Stomach (tissue), 8 donors: ENCODE measurements at regions not wholly inside any gene's neighbourhood (a gene's known extent, or its start where the extent isn't known, plus 50 kb on each side); places are given as distances from the start of the nearest gene placed in this dataset.

Source experiments
- DNase-seq, 2 donors: peaks; one replicate each; pipeline versions ENCODE4 v3.0.0 to v3.0.0-alpha.2; 2013 to 2019
- H3K27ac ChIP-seq, 5 donors: fragments of 200-600 bp in 4 of 5; sonication (generic) in 4 of 5; one replicate each; pipeline ENCODE4 v1.5.1; 2013 to 2019; ENCODE audit warnings: mild to moderate bottlenecking in 1 of 5, moderate library complexity in 1 of 5
- H3K27me3 ChIP-seq, 3 donors: fragments of 200-600 bp; sonication (generic); one replicate each; pipeline ENCODE4 v1.5.1; 2017 to 2019; ENCODE audit warnings: mixed run types in 1 of 3
- H3K36me3 ChIP-seq, 4 donors: fragments of 200-600 bp; sonication (generic); 1 replicate in 3 of 4; 2 replicates in 1 of 4; pipeline ENCODE4 v1.5.1; 2016 to 2019
- H3K4me1 ChIP-seq, 4 donors: fragments of 200-600 bp; sonication (generic); one replicate each; pipeline ENCODE4 v1.5.1; 2016 to 2019
- H3K4me3 ChIP-seq, 4 donors: fragments of 200-600 bp; sonication (generic) in 3 of 4; one replicate each; pipeline ENCODE4 v1.5.1; 2016 to 2019; ENCODE audit warnings: mild to moderate bottlenecking in 1 of 4
- H3K9me3 ChIP-seq, 4 donors: fragments of 200-600 bp; sonication (generic); one replicate each; pipeline ENCODE4 v1.5.1; 2016 to 2019
- CTCF ChIP-seq, 7 experiments: fragments of 450-650 bp in 4 of 7; fragments of 200-600 bp in 3 of 7; sonication (generic) in 3 of 7; IDR thresholded peaks; one replicate each; pipeline ENCODE4 v1.5.1; 2016 to 2019; ENCODE audit warnings: antibody characterized with exemption in 7 of 7, control low read depth in 2 of 7, mild to moderate bottlenecking in 1 of 7
- EP300 ChIP-seq: sonication (generic); formaldehyde crosslinking; IDR thresholded peaks from one replicate; pipeline ENCODE4 v1.6.1; 2017; ENCODE audit warnings: antibody characterized with exemption
- POLR2A ChIP-seq, 4 donors: fragments of 450-650 bp; IDR thresholded peaks; one replicate each; pipeline ENCODE4 v1.6.1; 2016; ENCODE audit warnings: antibody characterized with exemption in 4 of 4, control low read depth in 2 of 4, mild to moderate bottlenecking in 1 of 4, moderate library complexity in 1 of 4
- POLR2AphosphoS5 ChIP-seq, 3 donors: sonication (generic); formaldehyde crosslinking; IDR thresholded peaks; one replicate each; pipeline ENCODE4 v1.6.1; 2016; ENCODE audit warnings: antibody characterized with exemption in 3 of 3
- WGBS, 5 donors: extraction: QIAGEN DNeasy Blood & Tissue Kit in 3 of 5; methylation state at CpG; one replicate each; pipeline versions ENCODE4 v1.1.5 to v1.1.7; 2013 to 2018; 5-methylcytosine and 5-hydroxymethylcytosine counted together
- intact Hi-C: fragments of 100-400 bp; cut with DNase I; formaldehyde crosslinking; loops from one replicate; pipeline ENCODE4 v1.15.1; 2023; ENCODE audit warnings: low total_unique reads
- donor health status: healthy with polysubstance abuse.
- donor health status: Bipolar disorder and iron deficiency.
- donor health status: healthy.

- Histone ChIP-seq H3K27me3 (no peaks in the 10 kb centered on the region), H3K27ac (no peak overlapping the region), H3K4me1 (peaks cover 0 to 10% (median 2%) of the 10 kb centered on the region in 4 donors), H3K9me3 (no peaks in the 10 kb centered on the region), H3K36me3 (no peaks in the 10 kb centered on the region), H3K4me3 (no peak overlapping the region)
- intact Hi-C loops: no loop called here
- 79 to 93% (median 87%) methylated on average over 3 of the region's 3 CpGs for WGBS, 5 donors
- TF ChIP-seq EP300 (no peak), POLR2A (IDR thresholded peaks at IDR 0.05) (no peak), POLR2AphosphoS5 (IDR thresholded peaks at IDR 0.05) (no peak), CTCF (IDR thresholded peaks at IDR 0.05) (no peak)
- DNase-seq: no peak
Observed at GRCh38 chr2:160628811-160629210, 135.2 kb upstream of the RBMS1 start.

GRCh38 chr2:160630801-160631590, 137.4 kb upstream of the RBMS1 start:
- TF ChIP-seq EP300 (no peak), CTCF (IDR thresholded peaks at IDR 0.05) (no peak), POLR2AphosphoS5 (IDR thresholded peaks at IDR 0.05) (no peak), POLR2A (IDR thresholded peaks at IDR 0.05) (no peak)
- Histone ChIP-seq H3K27ac (no peak overlapping the region), H3K9me3 (no peaks in the 10 kb centered on the region), H3K27me3 (no peaks in the 10 kb centered on the region), H3K36me3 (no peaks in the 10 kb centered on the region), H3K4me1 (peaks cover 0 to 18% (median 12%) of the 10 kb centered on the region in 4 donors), H3K4me3 (no peak overlapping the region)
- intact Hi-C loops: no loop called here
- 72 to 83% (median 78%) methylated on average over 5 of the region's 5 CpGs for WGBS, 5 donors
- DNase-seq: peak in 1 of 2 donors; percentile 26

GRCh38 chr2:160632084-160632975, 138.7 kb upstream of the RBMS1 start:
- no peak for TF ChIP-seq POLR2A (IDR thresholded peaks at IDR 0.05)
- TF ChIP-seq CTCF (IDR thresholded peaks at IDR 0.05): no peak
- no peak for TF ChIP-seq POLR2AphosphoS5 (IDR thresholded peaks at IDR 0.05)
- no peak for TF ChIP-seq EP300
- WGBS, 5 donors: 61 to 75% (median 67%) methylated on average over 7 of the region's 7 CpGs
- H3K27me3 ChIP-seq: no peaks in the 10 kb centered on the region
- peaks cover 0 to 18% (median 12%) of the 10 kb centered on the region in 4 donors for H3K4me1 ChIP-seq
- intact Hi-C loops: no loop called here
- no peak overlapping the region for H3K4me3 ChIP-seq
- no peak for DNase-seq
- no peak overlapping the region for H3K27ac ChIP-seq
- H3K9me3 ChIP-seq: no peaks in the 10 kb centered on the region
- H3K36me3 ChIP-seq: no peaks in the 10 kb centered on the region

DNA sequence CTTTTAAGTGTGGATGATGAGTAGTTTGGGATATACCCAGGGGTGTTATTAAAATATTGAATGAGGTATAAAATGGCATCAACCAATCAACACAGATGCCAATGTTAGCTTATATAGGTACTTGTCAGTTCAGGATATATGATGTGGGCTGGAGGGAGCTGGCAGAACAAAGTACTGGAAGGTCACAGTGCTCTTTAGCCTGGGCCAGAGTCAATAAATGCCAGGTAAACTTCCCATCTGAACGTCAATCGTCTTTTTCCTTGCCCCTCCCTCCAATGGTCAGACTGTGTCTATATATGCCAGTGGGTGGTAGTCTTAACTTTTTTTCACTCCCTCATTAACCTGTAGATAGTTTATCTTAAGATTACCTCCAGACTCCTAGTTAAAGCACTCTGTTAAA, 140.8 kb upstream of the RBMS1 start:
- peaks cover 0 to 18% (median 12%) of the 10 kb centered on the region in 4 donors for H3K4me1 ChIP-seq
- TF ChIP-seq POLR2A (IDR thresholded peaks at IDR 0.05): no peak
- no peak for TF ChIP-seq POLR2AphosphoS5 (IDR thresholded peaks at IDR 0.05)
- TF ChIP-seq CTCF (IDR thresholded peaks at IDR 0.05): no peak
- no peak for DNase-seq
- intact Hi-C loops: no loop called here
- H3K27ac ChIP-seq: no peak overlapping the region
- no peak overlapping the region for H3K4me3 ChIP-seq
- peaks cover 0 to 9% (median 1%) of the 10 kb centered on the region in 4 donors for H3K9me3 ChIP-seq
- no peaks in the 10 kb centered on the region for H3K27me3 ChIP-seq
- H3K36me3 ChIP-seq: no peaks in the 10 kb centered on the region
- 25 to 60% (median 43%) methylated on average over 2 of the region's 2 CpGs for WGBS, 5 donors
